GM19023 (cell line): ENCODE measurements at regions not wholly inside any gene's neighbourhood (a gene's known extent, or its start where the extent isn't known, plus 50 kb on each side); places are given as distances from the start of the nearest gene placed in this dataset.
A peak's percentile ranks its signal among the peaks of the same experiment; 100 is the strongest.

Experiments
- ATAC-seq: cut with Tn5 transposase; IDR thresholded peaks from one replicate; pipeline ENCODE4 v1.9.1; 2021; ENCODE audit warnings: mild to moderate bottlenecking, moderate library complexity; ENCODE audit not compliant: unreplicated experiment

GRCh38 chr2:11988691-11989353 is 242.4 kb downstream of the LPIN1 start:
- ATAC-seq, result no peak

GRCh38 chr2:11989354-11989703 is 242.9 kb downstream of the LPIN1 start:
- ATAC-seq, result no peak

GRCh38 chr2:11990576-11990975 is 244.1 kb downstream of the LPIN1 start:
- no peak for ATAC-seq

- no peak for ATAC-seq
Observed at GRCh38 chr2:11993749-11994148, 247.3 kb downstream of the LPIN1 start.

GRCh38 chr2:11995456-11995855 is 249.0 kb downstream of the LPIN1 start:
- no peak for ATAC-seq

DNA sequence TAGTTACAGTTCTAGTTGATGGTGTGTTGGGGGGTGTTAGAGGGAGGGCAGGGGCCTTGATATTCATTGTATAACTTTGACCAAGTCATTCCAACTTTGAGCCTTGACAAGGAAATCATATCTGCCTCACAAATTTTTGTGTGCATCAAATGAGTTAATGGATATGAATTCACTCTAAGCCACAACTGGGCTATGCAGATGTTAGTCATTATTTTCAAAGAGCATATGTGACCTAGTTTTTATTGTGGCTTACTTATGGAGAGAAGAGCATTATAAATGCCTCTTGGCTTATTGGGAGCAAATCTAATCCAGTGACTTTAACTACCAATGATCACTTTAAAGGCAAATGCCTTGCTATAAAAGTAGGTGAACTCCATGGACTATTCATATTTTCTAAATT is 250.2 kb downstream of the LPIN1 start:
- no peak for ATAC-seq

DNA sequence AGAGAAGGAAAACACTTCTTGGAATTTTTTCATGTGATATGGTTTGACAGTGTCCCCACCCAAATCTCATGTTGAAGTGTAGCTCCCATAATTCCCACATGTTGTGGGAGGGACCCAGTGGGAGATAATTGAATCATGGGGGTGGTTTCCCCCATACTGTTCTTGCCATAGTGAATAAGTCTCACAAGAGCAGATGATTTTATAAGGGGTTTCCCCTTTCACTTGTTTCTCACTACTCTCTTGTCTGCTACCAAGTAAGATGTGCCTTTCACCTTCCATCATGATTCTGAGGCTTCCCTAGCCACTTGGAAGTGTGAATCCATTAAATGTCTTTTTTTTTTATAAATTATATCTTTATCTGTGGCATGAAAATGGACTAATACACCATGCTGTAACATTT is 250.7 kb downstream of the LPIN1 start:
- no peak for ATAC-seq

DNA sequence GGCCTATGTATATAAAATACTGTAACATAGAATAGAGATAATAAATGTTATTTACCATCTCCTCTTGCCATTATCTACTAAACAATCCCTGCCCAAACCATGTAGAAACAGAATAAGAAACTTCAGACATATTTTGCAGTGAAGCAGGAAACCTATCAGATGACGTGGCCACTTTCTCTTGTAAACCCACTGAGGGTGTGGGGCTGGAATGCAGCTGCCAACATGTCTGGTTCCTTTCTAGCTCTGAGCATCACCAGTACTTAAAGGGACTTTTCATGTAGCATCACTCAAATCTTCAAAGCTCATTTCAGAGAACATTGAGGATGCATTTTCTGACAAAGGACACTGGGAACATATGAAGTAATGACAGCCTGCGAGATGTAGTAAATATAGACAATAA is 251.8 kb downstream of the LPIN1 start:
- no peak for ATAC-seq

GRCh38 chr2:11998626-11999378 is 252.4 kb downstream of the LPIN1 start:
- ATAC-seq, result no peak

GRCh38 chr2:12001621-12002020 is 255.2 kb downstream of the LPIN1 start:
- ATAC-seq, result no peak

DNA sequence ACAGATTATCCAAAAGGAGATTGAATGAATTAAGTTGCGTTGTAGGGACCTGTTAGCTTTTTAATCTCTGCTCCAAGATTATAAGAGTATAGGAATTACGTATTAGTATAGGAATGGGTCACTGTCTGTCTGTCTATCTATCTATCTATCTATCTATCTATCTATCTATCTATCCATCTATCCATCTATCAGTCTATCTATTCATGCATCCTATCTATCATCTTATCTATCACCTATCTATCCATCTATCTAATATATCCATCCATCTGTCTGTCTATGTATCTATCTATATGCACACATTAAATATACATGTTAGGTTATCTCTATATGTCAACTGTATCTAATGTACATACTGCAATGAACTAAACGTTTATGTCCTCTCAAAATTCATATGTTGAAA is 255.8 kb downstream of the LPIN1 start:
- ATAC-seq, result no peak

GRCh38 chr2:12004713-12005112 is 258.3 kb downstream of the LPIN1 start:
- no peak for ATAC-seq

- ATAC-seq, result peak; percentile 77
Observed at GRCh38 chr2:12005886-12006681, 259.7 kb downstream of the LPIN1 start.

DNA sequence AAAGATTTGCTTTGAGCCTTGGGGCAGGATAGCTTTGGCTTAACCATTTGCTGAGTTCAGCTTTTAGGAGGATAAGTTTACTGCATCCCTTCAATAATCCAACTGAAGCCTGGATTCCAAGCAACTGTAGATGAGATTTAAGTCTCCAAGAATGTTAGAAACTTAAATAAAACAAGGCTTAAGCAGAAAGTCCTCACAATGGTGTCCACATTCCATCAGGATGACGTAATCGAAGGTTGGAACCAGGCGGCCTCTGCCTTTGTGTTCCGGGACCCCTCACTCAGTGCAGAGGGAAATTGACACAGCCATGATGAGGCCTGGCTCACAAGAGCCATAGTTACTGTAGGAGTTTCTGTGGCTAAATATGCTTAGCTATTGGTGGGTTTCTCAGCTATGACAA is 260.4 kb downstream of the LPIN1 start:
- ATAC-seq, result no peak

GRCh38 chr2:12007282-12007681 is 260.9 kb downstream of the LPIN1 start:
- no peak for ATAC-seq

- ATAC-seq, result peak; percentile 81
Observed at GRCh38 chr2:12008425-12009061, 262.1 kb downstream of the LPIN1 start.

GRCh38 chr2:12009323-12009905 is 263.0 kb downstream of the LPIN1 start:
- ATAC-seq, result no peak

GRCh38 chr2:12010059-12010458 is 263.6 kb downstream of the LPIN1 start:
- no peak for ATAC-seq

DNA sequence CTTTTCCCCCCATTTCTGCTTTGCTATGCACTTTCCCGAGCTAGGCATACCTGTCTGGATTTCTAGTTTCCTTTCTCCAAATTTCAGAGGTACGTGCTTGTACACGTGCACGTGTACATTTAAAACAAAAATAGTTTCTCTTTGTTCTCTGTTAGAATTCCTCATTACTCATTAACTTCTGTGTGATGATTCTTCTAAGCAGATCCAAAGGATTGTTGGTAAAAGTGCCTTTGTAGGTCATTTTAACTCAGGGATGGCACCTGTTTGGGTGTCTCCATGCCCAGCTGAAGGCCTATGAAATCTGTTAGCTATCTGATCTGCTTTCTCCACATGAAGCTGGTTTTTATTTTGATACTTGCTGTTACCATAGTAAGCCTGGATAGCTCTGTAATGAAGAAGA is 264.3 kb downstream of the LPIN1 start:
- no peak for ATAC-seq

DNA sequence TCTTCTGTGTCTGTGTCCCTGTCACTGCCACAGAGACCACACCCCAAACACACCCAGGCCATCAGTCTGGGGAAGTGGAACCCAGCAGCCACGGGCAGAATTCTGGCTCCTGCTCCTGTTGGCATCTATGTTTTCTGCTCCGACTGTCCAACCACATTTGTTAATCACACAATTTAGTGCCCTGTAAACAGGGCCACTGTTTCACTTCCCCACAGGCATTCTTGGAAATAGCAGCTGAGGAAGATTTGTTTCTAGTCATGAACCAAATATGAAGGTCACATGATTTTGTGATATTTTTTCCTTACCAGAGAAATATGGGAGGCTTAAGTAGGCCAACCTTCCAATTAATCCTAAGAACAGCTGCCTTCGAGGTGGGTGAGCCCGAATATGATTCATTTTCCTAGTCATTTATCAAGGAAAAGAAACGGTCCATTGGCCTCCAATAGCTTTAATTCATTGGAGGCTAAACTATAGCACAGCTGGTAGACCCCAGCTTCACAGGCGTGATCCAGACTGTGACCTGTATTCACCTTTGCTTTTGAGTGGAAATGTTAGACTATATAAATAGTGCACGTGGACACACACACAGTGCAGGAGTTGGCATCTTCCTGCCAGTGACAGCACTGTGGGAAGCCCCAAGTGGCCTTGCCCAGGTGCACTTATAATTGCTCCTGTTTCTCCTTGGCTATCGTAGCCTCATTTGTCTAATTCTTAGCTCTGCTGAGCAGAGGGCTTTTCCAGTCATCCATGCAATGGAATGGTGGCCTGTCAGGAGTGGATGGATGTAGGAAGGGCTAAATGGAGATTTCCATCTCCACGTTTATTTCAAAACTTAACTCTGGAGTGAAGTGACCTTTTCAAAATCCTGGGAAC is 267.9 kb downstream of the LPIN1 start:
- ATAC-seq, result no peak
